Head of caudate nucleus (tissue), 42 donors: ENCODE measurements at regions not wholly inside any gene's neighbourhood (a gene's known extent, or its start where the extent isn't known, plus 50 kb on each side); places are given as distances from the start of the nearest gene placed in this dataset.

Experiments used
- DNase-seq, 42 donors: peaks; one replicate each; pipeline versions ENCODE4 v3.0.0 to v3.0.0-alpha.2; 2020 to 2021; ENCODE audit warnings: mixed read lengths in 7 of 42
- intact Hi-C: fragments of 100-400 bp; cut with DNase I; formaldehyde crosslinking; loops from one replicate; pipeline ENCODE4 v1.15.0; 2022

- intact Hi-C loops: no loop called here
Measured at GRCh38 chrX:137405449-137406140, 160.3 kb upstream of the ZIC3 start.

GRCh38 chrX:137401092-137401491 is 164.8 kb upstream of the ZIC3 start:
- intact Hi-C loops: no loop called here
- no peak for DNase-seq

More at GRCh38 chrX:137405449-137406140, 160.3 kb upstream of the ZIC3 start:
- no peak for DNase-seq

- no peak for DNase-seq
- intact Hi-C loops: no loop called here
Measured at GRCh38 chrX:137387646-137388045, 178.3 kb upstream of the ZIC3 start.

- DNase-seq: no peak
- intact Hi-C loops: no loop called here
Measured at GRCh38 chrX:137366018-137366633, 199.8 kb upstream of the ZIC3 start.

- no peak for DNase-seq
- intact Hi-C loops: no loop called here
Measured at GRCh38 chrX:137363559-137363958, 202.4 kb upstream of the ZIC3 start.

GRCh38 chrX:137362583-137362982 is 203.3 kb upstream of the ZIC3 start:
- DNase-seq: no peak
- intact Hi-C loops: no loop called here

- DNase-seq: no peak
- intact Hi-C loops: no loop called here
Measured at GRCh38 chrX:137354851-137355250, 211.1 kb upstream of the ZIC3 start.

GRCh38 chrX:137353404-137353803 is 212.5 kb upstream of the ZIC3 start:
- no peak for DNase-seq
- intact Hi-C loops: no loop called here

- DNase-seq: no peak
- intact Hi-C loops: no loop called here
Measured at GRCh38 chrX:137352101-137352660, 213.7 kb upstream of the ZIC3 start.

GRCh38 chrX:137342969-137343368 is 223.0 kb upstream of the ZIC3 start:
- no peak for DNase-seq
- intact Hi-C loops: no loop called here

GRCh38 chrX:137313627-137314026 is 252.3 kb upstream of the ZIC3 start:
- intact Hi-C loops: no loop called here
- no peak for DNase-seq

GRCh38 chrX:137305404-137305803 is 260.5 kb upstream of the ZIC3 start:
- no peak for DNase-seq
- intact Hi-C loops: no loop called here

GRCh38 chrX:137297167-137297566 is 263.4 kb upstream of the GPR101 start:
- DNase-seq: no peak
- intact Hi-C loops: no loop called here

GRCh38 chrX:137290011-137290410 is 256.2 kb upstream of the GPR101 start:
- intact Hi-C loops: no loop called here
- DNase-seq: no peak

- intact Hi-C loops: no loop called here
- DNase-seq: no peak
Measured at GRCh38 chrX:137287191-137287590, 253.4 kb upstream of the GPR101 start.

GRCh38 chrX:137286423-137286822 is 252.6 kb upstream of the GPR101 start:
- intact Hi-C loops: no loop called here
- no peak for DNase-seq

- DNase-seq: no peak
- intact Hi-C loops: no loop called here
Measured at GRCh38 chrX:137278825-137279224, 245.0 kb upstream of the GPR101 start.

GRCh38 chrX:137263374-137263773 is 229.6 kb upstream of the GPR101 start:
- no peak for DNase-seq
- intact Hi-C loops: no loop called here

GRCh38 chrX:137245183-137245582 is 211.4 kb upstream of the GPR101 start:
- DNase-seq: no peak
- intact Hi-C loops: no loop called here

GRCh38 chrX:137236837-137237236 is 203.0 kb upstream of the GPR101 start:
- intact Hi-C loops: no loop called here
- DNase-seq: no peak
